C1 segment of cervical spinal cord (tissue), 14 donors: ENCODE measurements at regions not wholly inside any gene's neighbourhood (a gene's known extent, or its start where the extent isn't known, plus 50 kb on each side); places are given as distances from the start of the nearest gene placed in this dataset.
"Not testable (repeated sequence)": the region's sequence is repeated elsewhere in the genome, so short reads cannot be mapped to it uniquely, and the experiment has no call there.

ENCODE experiments used
- DNase-seq, 14 donors: peaks; one replicate each; lab custom pipeline; 2025; lab: John Stamatoyannopoulos, UW

GRCh38 chr13:44148159-44148914 is 225.3 kb upstream of the SERP2 start:
- no peak for DNase-seq

GRCh38 chr13:44149231-44149630 is 224.4 kb upstream of the SERP2 start:
- not testable (repeated sequence) for DNase-seq

GRCh38 chr13:44149821-44150220 is 223.8 kb upstream of the SERP2 start:
- no peak for DNase-seq

- no peak for DNase-seq
Measured at GRCh38 chr13:44151474-44151873, 222.2 kb upstream of the SERP2 start.

- DNase-seq: no peak
Measured at GRCh38 chr13:44153496-44153895, 220.1 kb upstream of the SERP2 start.

GRCh38 chr13:44155422-44156293 is 218.0 kb upstream of the SERP2 start:
- peak in 11 of 14 donors; percentile 16 to 86 (median 48) for DNase-seq

GRCh38 chr13:44156294-44156658 is 217.3 kb upstream of the SERP2 start:
- DNase-seq: no peak

- DNase-seq: no peak
Measured at GRCh38 chr13:44157606-44158005, 216.0 kb upstream of the SERP2 start.

GRCh38 chr13:44158098-44158521 is 215.5 kb upstream of the SERP2 start:
- DNase-seq: no peak

- no peak for DNase-seq
Measured at GRCh38 chr13:44158881-44159632, 214.6 kb upstream of the SERP2 start.

GRCh38 chr13:44159633-44160279 is 213.9 kb upstream of the SERP2 start:
- DNase-seq: no peak

GRCh38 chr13:44160591-44161191 is 212.9 kb upstream of the SERP2 start:
- DNase-seq: peak in 1 of 14 donors; percentile 30

GRCh38 chr13:44163108-44163507 is 210.5 kb upstream of the SERP2 start:
- no peak for DNase-seq

- no peak for DNase-seq
Measured at GRCh38 chr13:44165221-44165888, 208.3 kb upstream of the SERP2 start.

GRCh38 chr13:44165889-44166496 is 207.6 kb upstream of the SERP2 start:
- DNase-seq: no peak

- DNase-seq: no peak
Measured at GRCh38 chr13:44169018-44169911, 204.4 kb upstream of the SERP2 start.

- no peak for DNase-seq
Measured at GRCh38 chr13:44170731-44171130, 202.9 kb upstream of the SERP2 start.

GRCh38 chr13:44171156-44171555 is 202.5 kb upstream of the SERP2 start:
- no peak for DNase-seq

GRCh38 chr13:44171861-44172260 is 201.8 kb upstream of the SERP2 start:
- no peak for DNase-seq
